ENCODE measurements at regions not wholly inside any gene's neighbourhood (a gene's known extent, or its start where the extent isn't known, plus 50 kb on each side); places are given as distances from the start of the nearest gene placed in this dataset.

GRCh38 chr2:8501061-8501720 lies 180.7 kb upstream of the ID2 start:
- Histone ChIP-seq H3F3A (ENCODE audit: control insufficient read depth, insufficient read depth) (no peaks in the 10 kb centered on the region), H3K36me3 (ENCODE audit: control insufficient read depth, low read length) (no peaks in the 10 kb centered on the region), H3K4me3 (ENCODE audit: low read length) (no peak overlapping the region), H3K27ac (ENCODE audit: low read depth, low read length) (no peak overlapping the region), H3K4me1 (ENCODE audit: control insufficient read depth, low read length) (peaks cover 2% of the 10 kb centered on the region), H3K9me3 (ENCODE audit: control insufficient read depth, insufficient read depth, low read length) (no peaks in the 10 kb centered on the region), H3K27me3 (ENCODE audit: control insufficient read depth, low read length) (no peaks in the 10 kb centered on the region), H3K9me2 (replicated peaks; ENCODE audit: control insufficient read depth, low read length) (no peaks in the 10 kb centered on the region), H3K4me2 (ENCODE audit: low read length) (no peak overlapping the region), H3K79me2 (ENCODE audit: control insufficient read depth, low read length) (no peaks in the 10 kb centered on the region), H4K20me1 (ENCODE audit: control insufficient read depth, insufficient read depth, low read depth, low read length) (no peaks in the 10 kb centered on the region)
- TF ChIP-seq EZH2phosphoT487 (IDR thresholded peaks at IDR 0.05; ENCODE audit: borderline replicate concordance, low read length) = no peak
- no peak for TF ChIP-seq CTCF (IDR thresholded peaks at IDR 0.05; ENCODE audit: low read depth, low read length, poor library complexity, severe bottlenecking)

- H3K79me2 ChIP-seq (ENCODE audit: control insufficient read depth, low read length) = no peaks in the 10 kb centered on the region
- TF ChIP-seq EZH2phosphoT487 (IDR thresholded peaks at IDR 0.05; ENCODE audit: borderline replicate concordance, low read length) (no peak), CTCF (IDR thresholded peaks at IDR 0.05; ENCODE audit: low read depth, low read length, poor library complexity, severe bottlenecking) (no peak)
- no peaks in the 10 kb centered on the region for H4K20me1 ChIP-seq (ENCODE audit: control insufficient read depth, insufficient read depth, low read depth, low read length)
- H3K4me1 ChIP-seq (ENCODE audit: control insufficient read depth, low read length) = peaks cover 13% of the 10 kb centered on the region
- H3K4me3 ChIP-seq (ENCODE audit: low read length) = no peak overlapping the region
- H3F3A ChIP-seq (ENCODE audit: control insufficient read depth, insufficient read depth) = no peaks in the 10 kb centered on the region
- no peak overlapping the region for H3K4me2 ChIP-seq (ENCODE audit: low read length)
- H3K9me2 ChIP-seq (replicated peaks; ENCODE audit: control insufficient read depth, low read length) = no peaks in the 10 kb centered on the region
- H3K27me3 ChIP-seq (ENCODE audit: control insufficient read depth, low read length) = no peaks in the 10 kb centered on the region
- no peak overlapping the region for H3K27ac ChIP-seq (ENCODE audit: low read depth, low read length)
- no peaks in the 10 kb centered on the region for H3K36me3 ChIP-seq (ENCODE audit: control insufficient read depth, low read length)
- H3K9me3 ChIP-seq (ENCODE audit: control insufficient read depth, insufficient read depth, low read length) = no peaks in the 10 kb centered on the region
Measured at GRCh38 chr2:8502316-8502715, 179.5 kb upstream of the ID2 start.

DNA sequence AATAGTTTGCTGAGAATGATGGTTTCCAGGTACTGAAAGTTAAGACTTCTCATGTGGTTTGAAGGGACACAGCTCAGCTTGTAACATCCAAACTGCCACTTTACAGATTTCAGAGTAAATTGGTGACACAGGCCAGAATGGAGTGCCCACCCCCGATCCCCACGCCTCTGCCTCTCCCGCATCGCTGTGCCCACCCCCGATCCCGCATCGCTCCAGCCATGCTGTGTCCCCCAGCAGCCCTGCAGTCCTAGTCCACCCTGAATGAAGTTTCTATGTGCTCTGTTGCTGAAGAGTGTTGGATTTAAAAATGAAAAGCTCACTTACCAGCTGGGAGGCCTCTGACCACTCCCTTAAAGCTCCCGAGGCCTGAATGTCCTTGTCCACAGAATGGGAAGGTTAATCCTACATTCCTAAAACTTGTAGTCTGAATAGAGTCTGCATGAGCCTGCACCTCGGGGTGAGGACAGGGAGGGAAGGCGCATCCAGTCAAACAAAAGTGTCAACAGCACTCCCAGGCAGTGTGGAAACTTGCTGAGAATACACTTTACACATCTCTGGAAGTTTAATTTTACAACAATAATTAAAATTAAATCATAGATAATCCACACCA lies 176.4 kb upstream of the ID2 start:
- H3K79me2 ChIP-seq (ENCODE audit: control insufficient read depth, low read length) = no peaks in the 10 kb centered on the region

More for the DNA sequence above, 176.4 kb upstream of the ID2 start:
- peaks cover 13% of the 10 kb centered on the region for H3K4me1 ChIP-seq (ENCODE audit: control insufficient read depth, low read length)
- TF ChIP-seq CTCF (IDR thresholded peaks at IDR 0.05; ENCODE audit: low read depth, low read length, poor library complexity, severe bottlenecking) (no peak), EZH2phosphoT487 (IDR thresholded peaks at IDR 0.05; ENCODE audit: borderline replicate concordance, low read length) (no peak)
- no peaks in the 10 kb centered on the region for H3F3A ChIP-seq (ENCODE audit: control insufficient read depth, insufficient read depth)
- no peak overlapping the region for H3K27ac ChIP-seq (ENCODE audit: low read depth, low read length)
- H3K27me3 ChIP-seq (ENCODE audit: control insufficient read depth, low read length) = no peaks in the 10 kb centered on the region
- H3K4me2 ChIP-seq (ENCODE audit: low read length) = no peak overlapping the region
- no peaks in the 10 kb centered on the region for H4K20me1 ChIP-seq (ENCODE audit: control insufficient read depth, insufficient read depth, low read depth, low read length)
- no peaks in the 10 kb centered on the region for H3K9me2 ChIP-seq (replicated peaks; ENCODE audit: control insufficient read depth, low read length)
- peaks cover 7% of the 10 kb centered on the region; the same call in 1 of the 2 replicates for H3K9me3 ChIP-seq (ENCODE audit: control insufficient read depth, insufficient read depth, low read length)
- no peaks in the 10 kb centered on the region for H3K36me3 ChIP-seq (ENCODE audit: control insufficient read depth, low read length)
- H3K4me3 ChIP-seq (ENCODE audit: low read length) = no peak overlapping the region

Data from DOHH2 (cell line).